GM21528 (cell line): ENCODE measurements at regions not wholly inside any gene's neighbourhood (a gene's known extent, or its start where the extent isn't known, plus 50 kb on each side); places are given as distances from the start of the nearest gene placed in this dataset.

Source experiments
- ATAC-seq: cut with Tn5 transposase; IDR thresholded peaks from one replicate; pipeline ENCODE4 v1.9.1; 2021; ENCODE audit warnings: mild to moderate bottlenecking, moderate library complexity; ENCODE audit not compliant: unreplicated experiment, low FRiP score

DNA sequence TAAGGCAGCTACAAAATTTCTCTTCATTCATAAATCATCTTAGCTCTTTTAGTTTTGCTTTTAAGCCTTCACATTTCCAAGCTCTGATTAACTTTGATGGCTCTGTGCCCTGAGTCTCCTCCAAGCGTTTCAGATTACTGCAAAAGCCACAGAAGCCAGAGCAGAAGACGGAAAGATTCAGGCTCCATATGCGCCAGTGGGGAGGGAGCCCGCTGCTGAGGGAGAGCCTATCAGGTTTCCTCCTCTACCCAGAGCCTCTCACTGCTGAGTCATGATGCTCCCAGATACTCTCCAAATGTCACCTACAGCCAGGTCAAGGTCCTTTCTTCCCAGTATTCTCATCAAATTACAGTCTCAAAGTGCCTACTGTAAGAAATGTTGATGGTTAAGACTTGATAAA, 193.6 kb downstream of the RAP2A start:
- no peak for ATAC-seq

DNA sequence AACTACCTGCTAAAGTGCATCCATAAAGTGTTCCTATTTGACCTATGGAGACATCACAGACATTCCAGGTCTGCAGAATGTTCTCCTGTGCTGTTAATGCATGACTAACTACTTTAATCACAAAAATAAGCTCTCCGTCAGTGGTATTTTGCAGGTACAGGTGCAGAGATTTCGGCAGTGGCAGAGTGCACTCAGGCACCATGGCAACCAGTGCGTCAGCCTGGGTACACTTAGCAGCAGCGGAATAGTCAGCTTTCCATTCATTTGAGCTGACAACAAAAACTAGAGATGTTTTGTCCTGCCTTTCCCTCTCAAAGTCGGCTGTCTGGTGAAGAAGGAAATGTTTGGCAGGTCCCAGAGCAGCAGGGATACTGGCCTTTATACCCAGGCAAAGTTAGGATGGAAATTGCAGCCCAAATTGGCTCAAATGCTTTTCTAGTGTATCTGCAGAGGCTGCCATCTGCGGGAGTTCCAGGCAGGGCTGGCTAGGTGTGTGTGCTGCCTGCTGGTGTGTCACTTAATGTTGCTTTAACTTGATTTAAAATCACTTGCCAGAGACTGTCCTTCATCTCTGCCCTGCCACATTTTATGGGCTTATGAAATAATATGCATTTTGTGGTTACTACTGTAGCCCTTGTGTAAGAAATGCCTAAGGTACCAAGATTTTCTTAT, 195.8 kb downstream of the RAP2A start:
- ATAC-seq: no peak

GRCh38 chr13:97630725-97631124, 196.8 kb downstream of the RAP2A start:
- no peak for ATAC-seq

- peak; percentile 61 for ATAC-seq
These were observed 197.2 kb downstream of the RAP2A start for GRCh38 chr13:97631158-97631557.

GRCh38 chr13:97639236-97639635, 205.3 kb downstream of the RAP2A start:
- no peak for ATAC-seq

GRCh38 chr13:97640268-97640667, 206.3 kb downstream of the RAP2A start:
- no peak for ATAC-seq

GRCh38 chr13:97648171-97648880, 214.4 kb downstream of the RAP2A start:
- ATAC-seq: no peak

DNA sequence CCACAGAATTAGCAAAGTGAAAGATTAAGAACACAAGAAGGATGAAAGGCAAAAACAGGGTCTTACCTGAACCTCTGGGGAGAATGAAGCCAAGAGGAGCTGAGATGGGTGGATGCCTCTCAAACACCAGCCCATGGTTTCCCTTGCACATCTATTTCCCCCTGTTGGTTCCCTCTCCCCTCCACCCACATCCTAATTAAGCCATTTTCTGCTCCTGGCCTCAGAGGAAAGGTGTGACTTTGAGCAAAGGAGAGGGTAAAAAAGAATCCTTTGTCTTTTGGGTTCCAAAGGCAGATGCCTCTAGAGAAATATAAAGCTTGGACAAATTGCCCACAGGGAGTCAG, 214.9 kb downstream of the RAP2A start:
- ATAC-seq: no peak

GRCh38 chr13:97653443-97654140, 219.6 kb downstream of the RAP2A start:
- no peak for ATAC-seq

DNA sequence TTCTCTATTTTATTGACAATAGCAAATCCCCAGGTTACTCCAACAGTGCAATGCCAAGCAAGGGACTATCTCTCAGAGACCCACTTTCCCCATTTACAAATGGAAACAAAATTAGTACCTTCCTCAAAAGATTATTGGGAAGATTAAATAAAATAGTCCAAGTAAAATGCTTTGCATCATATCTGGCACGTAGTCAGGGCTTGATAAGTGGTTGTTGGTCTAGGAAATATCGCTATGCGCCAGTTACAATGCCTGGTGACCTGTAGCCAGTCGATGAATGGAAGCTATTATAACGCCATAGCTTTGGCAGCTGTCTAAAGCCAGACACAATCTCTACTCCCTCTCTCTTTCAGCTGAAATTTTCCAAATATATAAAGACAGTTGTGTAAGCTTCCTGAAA, 220.3 kb downstream of the RAP2A start:
- ATAC-seq: no peak

DNA sequence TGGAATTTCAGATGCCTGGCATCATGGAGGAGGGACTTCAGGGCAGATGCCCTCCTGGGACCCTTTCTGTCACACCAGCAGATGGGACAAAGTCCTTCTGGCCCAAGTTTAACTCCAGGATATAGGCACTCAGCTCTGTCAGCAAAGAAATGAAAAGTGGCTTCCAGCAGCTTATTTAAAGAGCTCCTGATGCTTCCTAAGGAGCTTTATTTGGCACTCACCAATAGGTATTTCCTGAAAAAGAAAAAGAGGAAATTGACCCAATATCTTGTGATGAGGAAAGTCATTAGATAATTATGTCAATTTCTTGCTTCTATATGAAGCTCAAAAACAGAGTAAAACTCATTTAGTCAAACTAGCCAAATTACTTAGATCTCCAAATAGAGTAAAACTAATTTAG, 224.6 kb downstream of the RAP2A start:
- no peak for ATAC-seq

- no peak for ATAC-seq
These were observed 225.6 kb downstream of the RAP2A start for GRCh38 chr13:97659602-97660001.

- ATAC-seq: no peak
These were observed 226.8 kb downstream of the RAP2A start for GRCh38 chr13:97660594-97661260.

GRCh38 chr13:97686594-97686993, 252.6 kb downstream of the RAP2A start:
- no peak for ATAC-seq

DNA sequence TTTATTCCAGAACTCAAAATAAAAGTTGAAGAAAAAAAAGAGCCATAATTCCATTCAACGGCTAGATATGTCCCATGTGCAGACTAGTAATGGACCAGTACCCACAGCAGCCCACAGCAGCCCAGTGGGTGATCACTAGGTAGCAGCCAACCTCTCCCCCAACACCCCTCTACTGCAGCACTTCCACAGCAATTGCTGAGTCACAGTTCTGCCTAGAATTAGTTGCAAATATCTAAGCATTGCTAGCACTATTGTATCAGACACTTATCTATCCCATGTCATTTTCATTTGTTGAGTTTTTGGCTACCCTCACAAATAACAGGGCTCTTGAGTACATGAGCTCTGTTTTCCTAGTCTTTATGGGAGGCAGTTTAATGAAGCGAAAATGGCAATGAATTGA, 258.7 kb downstream of the RAP2A start:
- ATAC-seq: no peak

DNA sequence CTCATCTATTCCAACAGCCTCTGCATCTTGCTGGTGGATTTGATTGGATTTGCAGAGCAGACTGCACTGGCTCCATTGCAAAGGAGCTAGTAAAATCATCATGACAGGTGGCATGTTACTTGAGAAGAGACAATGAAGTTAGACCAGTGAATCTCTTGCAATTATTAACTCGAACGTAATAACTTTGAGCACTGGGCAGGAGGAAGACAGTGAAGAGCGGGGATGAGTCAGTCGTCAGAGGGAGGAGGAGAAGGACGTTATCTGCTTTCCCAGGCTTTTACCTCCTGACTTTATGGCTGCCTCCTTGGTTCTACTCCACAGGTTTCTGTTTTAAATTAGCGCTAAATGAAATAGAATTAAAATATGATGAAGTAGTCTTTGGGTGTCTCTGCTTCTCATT, 257.8 kb upstream of the IPO5 start:
- no peak for ATAC-seq

DNA sequence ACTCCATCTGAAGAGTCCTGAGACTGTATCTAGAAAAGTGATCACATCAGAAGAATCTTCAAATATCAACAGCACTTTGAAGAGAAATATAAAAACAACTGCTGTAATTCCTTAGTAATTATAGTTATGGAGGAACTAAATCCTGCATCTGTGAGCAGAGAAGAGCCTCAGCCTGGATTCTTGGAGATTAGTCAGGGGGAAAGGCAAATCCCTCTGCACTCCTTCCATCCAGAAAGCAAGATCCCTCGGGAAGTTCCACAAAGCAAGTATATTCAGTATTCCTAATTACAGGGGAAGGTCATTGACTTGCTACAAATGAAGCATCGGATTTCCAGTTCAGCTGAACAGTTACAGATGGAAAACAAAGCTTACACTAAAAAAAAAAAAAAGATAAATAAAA, 256.6 kb upstream of the IPO5 start:
- ATAC-seq: no peak

- ATAC-seq: no peak
These were observed 253.1 kb upstream of the IPO5 start for GRCh38 chr13:97700306-97700848.

GRCh38 chr13:97702614-97703013, 250.9 kb upstream of the IPO5 start:
- ATAC-seq: no peak

DNA sequence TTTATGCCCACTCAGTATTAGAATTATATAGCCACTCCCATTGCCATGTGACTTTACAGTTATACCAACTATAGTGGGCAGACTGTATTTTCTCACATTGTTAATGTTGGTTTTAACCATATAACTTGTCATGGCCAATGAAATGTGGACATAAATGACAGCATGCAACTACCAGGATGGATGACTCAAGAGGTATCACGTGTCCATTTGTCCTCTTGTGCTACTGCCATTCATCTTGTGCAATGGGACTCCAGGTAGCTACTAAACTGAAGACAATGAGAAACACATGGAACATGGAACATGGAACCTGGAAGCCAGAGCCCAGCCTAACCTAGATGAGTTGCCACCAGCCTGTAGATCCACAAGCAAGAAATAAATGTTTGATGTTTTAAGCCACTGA, 242.7 kb upstream of the IPO5 start:
- no peak for ATAC-seq

GRCh38 chr13:97712770-97713169, 240.7 kb upstream of the IPO5 start:
- no peak for ATAC-seq
